ENCODE measurements at regions not wholly inside any gene's neighbourhood (a gene's known extent, or its start where the extent isn't known, plus 50 kb on each side); places are given as distances from the start of the nearest gene placed in this dataset.

- H3K27ac ChIP-seq = no peak overlapping the region
- no peak for DNase-seq (ENCODE audit: low read depth, low spot score)
Measured at GRCh38 chr16:76214856-76215255, 62.3 kb upstream of the CNTNAP4 start.

- no peak for DNase-seq (ENCODE audit: low read depth, low spot score)
- no peak overlapping the region for H3K27ac ChIP-seq
Measured at GRCh38 chr16:76222087-76222486, 55.1 kb upstream of the CNTNAP4 start.

GRCh38 chr16:76222853-76223252 is 54.3 kb upstream of the CNTNAP4 start:
- DNase-seq (ENCODE audit: low read depth, low spot score) = no peak
- no peak overlapping the region for H3K27ac ChIP-seq

GRCh38 chr16:76226011-76226410 is 51.2 kb upstream of the CNTNAP4 start:
- DNase-seq (ENCODE audit: low read depth, low spot score) = no peak
- no peak overlapping the region for H3K27ac ChIP-seq

GRCh38 chr16:76226481-76226880 is 50.7 kb upstream of the CNTNAP4 start:
- no peak overlapping the region for H3K27ac ChIP-seq
- no peak for DNase-seq (ENCODE audit: low read depth, low spot score)
